Activated B cell treated with CpG ODN at 0.5 μM for 24 hours (primary cell): ENCODE measurements at regions not wholly inside any gene's neighbourhood (a gene's known extent, or its start where the extent isn't known, plus 50 kb on each side); places are given as distances from the start of the nearest gene placed in this dataset.

Experiments used
- ATAC-seq: fragments of 200-7000 bp; cut with Tn5 transposase; one replicate; pipeline ENCODE4 v1.10.0; 2021; ENCODE audit warnings: low read depth, mild to moderate bottlenecking, moderate library complexity
- CTCF ChIA-PET: fragments of 350-600 bp; sonication (Branson Sonifier 250); formaldehyde crosslinking; loops from one replicate; lab custom pipeline; 2021; ENCODE audit warnings: antibody characterized with exemption; lab: Charles Lee
- POLR2A ChIA-PET: fragments of 350-600 bp; sonication (Branson Sonifier 250); formaldehyde crosslinking; loops from one replicate; lab custom pipeline; 2021; ENCODE audit warnings: antibody characterized with exemption; lab: Charles Lee
- DNase-seq: peaks from one replicate; pipeline ENCODE4 v3.0.0; 2022
- H3K27ac Mint-ChIP-seq: one replicate; pipeline ENCODE4 v1.8.0; 2020; ENCODE audit warnings: mixed read lengths
- H3K27me3 Mint-ChIP-seq: one replicate; pipeline ENCODE4 v1.8.0; 2021; ENCODE audit warnings: mixed read lengths
- H3K36me3 Mint-ChIP-seq: one replicate; pipeline ENCODE4 v1.8.0; 2021; ENCODE audit warnings: low read depth, mixed read lengths
- H3K4me1 Mint-ChIP-seq: one replicate; pipeline ENCODE4 v1.8.0; 2021; ENCODE audit warnings: mixed read lengths
- H3K4me3 Mint-ChIP-seq: one replicate; pipeline ENCODE4 v1.8.0; 2020; ENCODE audit warnings: mild to moderate bottlenecking, mixed read lengths
- H3K9me3 Mint-ChIP-seq: one replicate; pipeline ENCODE4 v1.8.0; 2020; ENCODE audit warnings: mixed read lengths
- intact Hi-C: fragments of 100-400 bp; cut with micrococcal nuclease; formaldehyde crosslinking; loops from one replicate; pipeline ENCODE4 v1.15.1; 2024
- TF ChIP-seq, protein P1 (sequence below): fragments of 200-600 bp; IDR thresholded peaks from one replicate; pipeline ENCODE4 v1.8.0; 2022; ENCODE audit warnings: antibody characterized with exemption, mild to moderate bottlenecking

DNA sequence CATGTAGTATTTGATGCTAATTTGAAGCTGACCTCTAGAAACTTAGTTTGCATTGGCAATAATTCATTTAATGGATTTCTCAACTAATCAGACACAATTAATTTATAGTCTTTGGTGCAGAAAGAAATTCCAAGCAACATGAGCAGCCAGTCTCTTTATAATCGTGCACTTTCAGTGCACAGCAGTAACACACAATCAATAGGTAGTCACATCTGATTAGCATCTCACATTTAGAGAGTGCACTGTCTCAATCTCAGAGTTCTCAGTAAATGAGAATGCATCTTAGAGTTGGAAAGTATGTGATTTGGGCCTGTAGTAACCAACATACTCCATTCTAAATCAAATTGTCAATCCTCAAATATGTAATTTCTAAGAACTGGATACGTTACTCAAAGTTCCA lies 377.6 kb downstream of the POM121L12 start:
- TF ChIP-seq, protein P1, sequence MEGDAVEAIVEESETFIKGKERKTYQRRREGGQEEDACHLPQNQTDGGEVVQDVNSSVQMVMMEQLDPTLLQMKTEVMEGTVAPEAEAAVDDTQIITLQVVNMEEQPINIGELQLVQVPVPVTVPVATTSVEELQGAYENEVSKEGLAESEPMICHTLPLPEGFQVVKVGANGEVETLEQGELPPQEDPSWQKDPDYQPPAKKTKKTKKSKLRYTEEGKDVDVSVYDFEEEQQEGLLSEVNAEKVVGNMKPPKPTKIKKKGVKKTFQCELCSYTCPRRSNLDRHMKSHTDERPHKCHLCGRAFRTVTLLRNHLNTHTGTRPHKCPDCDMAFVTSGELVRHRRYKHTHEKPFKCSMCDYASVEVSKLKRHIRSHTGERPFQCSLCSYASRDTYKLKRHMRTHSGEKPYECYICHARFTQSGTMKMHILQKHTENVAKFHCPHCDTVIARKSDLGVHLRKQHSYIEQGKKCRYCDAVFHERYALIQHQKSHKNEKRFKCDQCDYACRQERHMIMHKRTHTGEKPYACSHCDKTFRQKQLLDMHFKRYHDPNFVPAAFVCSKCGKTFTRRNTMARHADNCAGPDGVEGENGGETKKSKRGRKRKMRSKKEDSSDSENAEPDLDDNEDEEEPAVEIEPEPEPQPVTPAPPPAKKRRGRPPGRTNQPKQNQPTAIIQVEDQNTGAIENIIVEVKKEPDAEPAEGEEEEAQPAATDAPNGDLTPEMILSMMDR, result no peak
- Mint-ChIP-seq H3K27ac (no peak overlapping the region), H3K4me3 (no peak overlapping the region), H3K9me3 (peaks cover 14% of the 10 kb centered on the region), H3K27me3 (no peaks in the 10 kb centered on the region), H3K4me1 (no peaks in the 10 kb centered on the region), H3K36me3 (no peaks in the 10 kb centered on the region)
- ChIA-PET POLR2A (no interaction called here), CTCF (no interaction called here)
- intact Hi-C loops, result no loop called here
- ATAC-seq (no peak), DNase-seq (no peak)

DNA sequence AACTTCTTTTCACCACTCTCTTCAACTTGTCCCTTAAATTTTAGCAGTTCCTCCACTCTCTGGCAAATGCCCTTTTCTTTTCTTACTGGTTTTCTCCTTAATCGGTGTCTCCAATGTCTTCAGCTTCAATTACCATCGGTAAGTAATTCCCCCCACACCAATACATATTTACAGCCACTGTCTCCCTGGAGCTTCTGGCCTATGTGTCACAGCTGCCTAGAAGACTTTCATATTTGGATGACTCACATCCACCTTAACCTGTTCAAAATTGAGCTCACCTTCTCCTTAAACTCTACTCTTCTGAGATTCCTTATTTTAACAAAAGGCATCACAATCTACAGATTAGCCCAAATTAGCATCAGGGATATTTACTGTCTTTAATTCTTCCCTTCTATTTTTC lies 380.4 kb downstream of the POM121L12 start:
- intact Hi-C loops, result no loop called here
- H3K36me3 Mint-ChIP-seq, result no peaks in the 10 kb centered on the region
- ATAC-seq, result no peak
- no peaks in the 10 kb centered on the region for H3K27me3 Mint-ChIP-seq
- H3K27ac Mint-ChIP-seq, result no peak overlapping the region
- ChIA-PET CTCF (no interaction called here), POLR2A (no interaction called here)
- no peak overlapping the region for H3K4me3 Mint-ChIP-seq
- no peak for DNase-seq
- peaks cover 12% of the 10 kb centered on the region for H3K9me3 Mint-ChIP-seq
- TF ChIP-seq, protein P1, result no peak
- no peaks in the 10 kb centered on the region for H3K4me1 Mint-ChIP-seq

DNA sequence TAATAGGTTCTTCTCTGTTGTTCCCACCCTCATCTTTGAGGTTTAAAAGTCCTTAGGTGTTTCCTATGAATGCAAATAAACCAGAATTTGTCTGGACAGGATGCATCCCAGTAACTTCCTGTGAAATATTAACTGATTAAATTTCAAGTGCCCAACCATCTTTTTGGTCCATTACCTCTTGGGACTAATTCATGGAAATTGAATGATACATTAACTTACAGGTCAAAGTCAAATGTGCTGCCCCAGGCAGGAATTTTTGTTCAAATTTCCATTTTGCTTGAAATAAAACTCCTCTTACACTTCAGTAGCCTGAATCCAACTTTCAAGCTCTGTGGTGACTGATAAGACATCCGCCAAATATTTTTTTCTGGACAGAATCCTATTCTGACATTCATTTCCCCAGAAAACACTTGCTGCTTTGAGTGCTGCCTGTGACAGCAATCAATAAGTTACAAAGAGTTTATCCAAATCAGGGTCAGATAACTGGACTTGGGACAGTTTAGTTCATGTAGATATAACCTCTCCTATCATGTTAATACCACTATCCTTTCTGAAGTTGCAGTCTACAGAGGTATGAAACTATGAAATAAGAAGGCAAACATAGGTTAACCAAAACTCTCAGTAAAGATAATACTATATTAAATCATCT lies 383.5 kb downstream of the POM121L12 start:
- H3K9me3 Mint-ChIP-seq, result peaks cover 7% of the 10 kb centered on the region
- CTCF ChIA-PET, result no interaction called here

GRCh38 chr7:53420550-53420949 lies 385.1 kb downstream of the POM121L12 start:
- intact Hi-C loops, result no loop called here
- Mint-ChIP-seq H3K27ac (no peak overlapping the region), H3K4me1 (no peaks in the 10 kb centered on the region), H3K27me3 (no peaks in the 10 kb centered on the region), H3K36me3 (no peaks in the 10 kb centered on the region), H3K9me3 (peaks cover 14% of the 10 kb centered on the region), H3K4me3 (no peak overlapping the region)
- TF ChIP-seq, protein P1, result no peak
- ATAC-seq, result no peak
- CTCF ChIA-PET, result no interaction called here
- no peak for DNase-seq
- POLR2A ChIA-PET, result no interaction called here

More for the DNA sequence above, 383.5 kb downstream of the POM121L12 start:
- TF ChIP-seq, protein P1, result no peak
- DNase-seq (no peak), ATAC-seq (no peak)
- POLR2A ChIA-PET, result no interaction called here
- intact Hi-C loops, result no loop called here
- Mint-ChIP-seq H3K36me3 (no peaks in the 10 kb centered on the region), H3K27ac (no peak overlapping the region), H3K27me3 (no peaks in the 10 kb centered on the region), H3K4me1 (no peaks in the 10 kb centered on the region), H3K4me3 (no peak overlapping the region)

- Mint-ChIP-seq H3K36me3 (no peaks in the 10 kb centered on the region), H3K27me3 (no peaks in the 10 kb centered on the region), H3K9me3 (peaks cover 11% of the 10 kb centered on the region), H3K27ac (no peak overlapping the region), H3K4me1 (no peaks in the 10 kb centered on the region), H3K4me3 (no peak overlapping the region)
- ChIA-PET POLR2A (no interaction called here), CTCF (no interaction called here)
- no peak for ATAC-seq
- intact Hi-C loops, result no loop called here
- TF ChIP-seq, protein P1, result no peak
- no peak for DNase-seq
Observed at GRCh38 chr7:53422291-53422690, 386.9 kb downstream of the POM121L12 start.
